HEK293 (cell line): ENCODE measurements at regions not wholly inside any gene's neighbourhood (a gene's known extent, or its start where the extent isn't known, plus 50 kb on each side); places are given as distances from the start of the nearest gene placed in this dataset.

Experiments
- CTCF ChIA-PET: fragments of 350-600 bp; formaldehyde crosslinking; extraction: SDS; loops from one replicate; lab custom pipeline; 2021; ENCODE audit warnings: antibody characterized with exemption; lab: Yijun Ruan, JAX
- POLR2A ChIA-PET: fragments of 300-600 bp; formaldehyde crosslinking; extraction: SDS; loops from one replicate; lab custom pipeline; 2020; ENCODE audit warnings: antibody characterized with exemption, inconsistent platforms; lab: Yijun Ruan, JAX
- H3K27ac ChIP-seq: fragments of 200-500 bp; sonication (Bioruptor generic); 2 replicates; pipeline ENCODE4 v1.5.1; 2014; ENCODE audit warnings: low read depth, low read length, control low read depth, inconsistent platforms; ENCODE audit errors: extremely low read depth
- H3K36me3 ChIP-seq, 2 experiments: fragments of 200-500 bp in 1 of 2; sonication (Bioruptor generic) in 1 of 2; 1 replicate in 1 of 2; 2 replicates in 1 of 2; pipeline ENCODE4 v1.5.1; 2014 to 2017; ENCODE audit warnings: inconsistent platforms in 2 of 2, low read length in 2 of 2; ENCODE audit not compliant: control insufficient read depth in 2 of 2, insufficient read depth in 1 of 2
- H3K4me1 ChIP-seq: fragments of 200-500 bp; sonication (Bioruptor generic); 2 replicates; pipeline ENCODE4 v1.5.1; 2014; ENCODE audit warnings: mild to moderate bottlenecking, low read length, inconsistent platforms; ENCODE audit not compliant: control insufficient read depth, insufficient read depth
- H3K4me3 ChIP-seq: 2 replicates; pipeline ENCODE4 v1.5.1; 2011; ENCODE audit warnings: low read depth, mild to moderate bottlenecking, control low read depth, low read length, moderate library complexity
- H3K9me3 ChIP-seq: fragments of 200-500 bp; sonication (Bioruptor generic); 2 replicates; pipeline ENCODE4 v1.5.1; 2014; ENCODE audit warnings: low read depth, low read length, inconsistent platforms; ENCODE audit not compliant: control insufficient read depth, insufficient read depth
- GLIS1 ChIP-seq: fragments of 450-650 bp; formaldehyde crosslinking; IDR thresholded peaks from 2 replicates; pipeline ENCODE4 v1.5.1; 2016; ENCODE audit warnings: missing biosample characterization, missing genetic modification characterization
- GLIS2 ChIP-seq: fragments of 450-650 bp; formaldehyde crosslinking; IDR thresholded peaks from 2 replicates; pipeline ENCODE4 v1.5.1; 2016; ENCODE audit warnings: missing biosample characterization, missing genetic modification characterization
- KLF1 ChIP-seq: fragments of 450-650 bp; formaldehyde crosslinking; IDR thresholded peaks from 2 replicates; pipeline ENCODE4 v1.5.1; 2016; ENCODE audit warnings: missing biosample characterization, missing genetic modification characterization
- KLF17 ChIP-seq: fragments of 450-650 bp; formaldehyde crosslinking; IDR thresholded peaks from 2 replicates; pipeline ENCODE4 v1.5.1; 2016; ENCODE audit warnings: missing biosample characterization, missing genetic modification characterization
- TRIM28 ChIP-seq: IDR thresholded peaks from 2 replicates; pipeline ENCODE4 v1.6.1; 2011; ENCODE audit warnings: low read length, control low read depth, borderline replicate concordance
- ZNF132 ChIP-seq: fragments of 450-650 bp; formaldehyde crosslinking; IDR thresholded peaks from 2 replicates; pipeline ENCODE4 v1.5.1; 2017; ENCODE audit warnings: missing biosample characterization, missing genetic modification characterization, borderline replicate concordance
- ZNF138 ChIP-seq: fragments of 450-650 bp; formaldehyde crosslinking; IDR thresholded peaks from 2 replicates; pipeline ENCODE4 v1.5.1; 2016; ENCODE audit warnings: missing biosample characterization, missing genetic modification characterization, borderline replicate concordance
- ZNF19 ChIP-seq: fragments of 450-650 bp; formaldehyde crosslinking; IDR thresholded peaks from 2 replicates; pipeline ENCODE4; 2016; ENCODE audit warnings: missing biosample characterization, missing genetic modification characterization, low read depth
- ZNF24 ChIP-seq: fragments of 450-650 bp; formaldehyde crosslinking; IDR thresholded peaks from 2 replicates; pipeline ENCODE4 v1.5.1; 2016; ENCODE audit warnings: missing biosample characterization, missing genetic modification characterization
- ZNF280C ChIP-seq: fragments of 450-650 bp; formaldehyde crosslinking; IDR thresholded peaks from 2 replicates; pipeline ENCODE4 v1.5.1; 2016; ENCODE audit warnings: missing biosample characterization, missing genetic modification characterization
- ZNF341 ChIP-seq: fragments of 450-650 bp; formaldehyde crosslinking; IDR thresholded peaks from 2 replicates; pipeline ENCODE4; 2016; ENCODE audit warnings: low read depth, missing biosample characterization, missing genetic modification characterization
- ZNF449 ChIP-seq: fragments of 450-650 bp; formaldehyde crosslinking; IDR thresholded peaks from 2 replicates; pipeline ENCODE4 v1.5.1; 2017; ENCODE audit warnings: missing biosample characterization, mild to moderate bottlenecking, missing genetic modification characterization, moderate library complexity
- ZNF514 ChIP-seq: fragments of 450-650 bp; formaldehyde crosslinking; IDR thresholded peaks from 2 replicates; pipeline ENCODE4 v1.5.1; 2016; ENCODE audit warnings: missing biosample characterization, missing genetic modification characterization
- ZNF571 ChIP-seq: fragments of 450-650 bp; formaldehyde crosslinking; IDR thresholded peaks from 2 replicates; pipeline ENCODE4 v1.5.0; 2017; ENCODE audit warnings: missing biosample characterization, missing genetic modification characterization
- ZNF621 ChIP-seq: fragments of 450-650 bp; formaldehyde crosslinking; IDR thresholded peaks from 2 replicates; pipeline ENCODE4 v1.5.1; 2017; ENCODE audit warnings: missing biosample characterization, missing genetic modification characterization
- ZNF626 ChIP-seq: fragments of 450-650 bp; sonication (Bioruptor Pico); formaldehyde crosslinking; IDR thresholded peaks from 2 replicates; pipeline ENCODE4 v1.5.1; 2018; ENCODE audit warnings: missing biosample characterization, missing genetic modification characterization, inconsistent platforms
- ZNF660 ChIP-seq: fragments of 450-650 bp; IDR thresholded peaks from 2 replicates; pipeline ENCODE4 v1.5.1; 2018; ENCODE audit warnings: missing biosample characterization, mild to moderate bottlenecking, missing genetic modification characterization
- ZXDB ChIP-seq: fragments of 450-650 bp; formaldehyde crosslinking; IDR thresholded peaks from 2 replicates; pipeline ENCODE4 v1.5.1; 2016; ENCODE audit warnings: missing biosample characterization, missing genetic modification characterization
- TF ChIP-seq, protein P1 (sequence below): fragments of 450-650 bp; formaldehyde crosslinking; IDR thresholded peaks from 2 replicates; pipeline ENCODE4 v1.5.1; 2016; ENCODE audit warnings: missing biosample characterization, missing genetic modification characterization
- TF ChIP-seq, protein P2 (sequence below): fragments of 450-650 bp; formaldehyde crosslinking; IDR thresholded peaks from 2 replicates; pipeline ENCODE4; 2016; ENCODE audit warnings: missing biosample characterization, missing genetic modification characterization

DNA sequence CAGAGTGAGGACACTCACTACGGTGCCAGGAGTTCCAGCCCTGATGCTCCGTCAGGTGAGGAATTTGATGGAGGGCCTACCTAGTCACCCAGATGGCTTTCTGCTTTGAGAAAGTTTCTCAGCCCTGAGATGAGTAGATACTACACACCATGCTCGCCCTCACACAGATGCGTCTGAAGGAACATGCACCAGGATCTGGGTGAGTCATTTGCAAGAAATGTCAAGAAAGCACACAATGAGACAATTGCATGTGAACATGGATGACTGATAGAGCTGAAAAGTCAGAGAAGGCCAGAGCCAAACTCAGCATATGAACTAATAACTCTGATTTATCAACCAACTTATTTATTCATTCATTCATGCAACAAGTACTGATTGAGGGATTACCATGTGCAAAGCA lies 483.9 kb downstream of the OMA1 start:
- POLR2A ChIA-PET = no interaction called here
- Histone ChIP-seq H3K4me1 (no peaks in the 10 kb centered on the region), H3K36me3 (no peaks in the 10 kb centered on the region), H3K4me3 (no peak overlapping the region), H3K9me3 (no peaks in the 10 kb centered on the region), H3K27ac (no peak overlapping the region)
- TF ChIP-seq GLIS1 (tag by site-specific recombination) = no peak
- TF ChIP-seq ZNF24 (tag by site-specific recombination) = no peak
- no peak for TF ChIP-seq ZNF341 (tag by site-specific recombination)
- TF ChIP-seq KLF17 (tag by site-specific recombination) = no peak
- TF ChIP-seq KLF1 (tag by site-specific recombination) = no peak
- no peak for TF ChIP-seq ZNF660 (tag by site-specific recombination)
- no peak for TF ChIP-seq GLIS2 (tag by site-specific recombination)
- CTCF ChIA-PET = interaction anchor here (0.6 kb wide), 1 partner anchor 158 kb away, joined by 3 read pairs; no protein-coding TSS in a partner anchor

GRCh38 chr1:58060559-58061170 lies 485.9 kb downstream of the OMA1 start:
- TF ChIP-seq TRIM28 = no peak
- TF ChIP-seq, protein P1, sequence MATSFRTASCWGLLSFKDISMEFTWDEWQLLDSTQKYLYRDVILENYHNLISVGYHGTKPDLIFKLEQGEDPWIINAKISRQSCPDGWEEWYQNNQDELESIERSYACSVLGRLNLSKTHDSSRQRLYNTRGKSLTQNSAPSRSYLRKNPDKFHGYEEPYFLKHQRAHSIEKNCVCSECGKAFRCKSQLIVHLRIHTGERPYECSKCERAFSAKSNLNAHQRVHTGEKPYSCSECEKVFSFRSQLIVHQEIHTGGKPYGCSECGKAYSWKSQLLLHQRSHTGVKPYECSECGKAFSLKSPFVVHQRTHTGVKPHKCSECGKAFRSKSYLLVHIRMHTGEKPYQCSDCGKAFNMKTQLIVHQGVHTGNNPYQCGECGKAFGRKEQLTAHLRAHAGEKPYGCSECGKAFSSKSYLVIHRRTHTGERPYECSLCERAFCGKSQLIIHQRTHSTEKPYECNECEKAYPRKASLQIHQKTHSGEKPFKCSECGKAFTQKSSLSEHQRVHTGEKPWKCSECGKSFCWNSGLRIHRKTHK = no peak
- no peak for TF ChIP-seq ZNF626 (tag by site-specific recombination)
- no peak for TF ChIP-seq ZNF132 (tag by site-specific recombination)
- TF ChIP-seq ZXDB (tag by site-specific recombination) = no peak
- no peak for TF ChIP-seq ZNF280C (tag by site-specific recombination)
- TF ChIP-seq ZNF138 = no peak
- TF ChIP-seq ZNF621 (tag by site-specific recombination) = no peak
- TF ChIP-seq ZNF571 (tag by site-specific recombination) = no peak
- TF ChIP-seq, protein P2, sequence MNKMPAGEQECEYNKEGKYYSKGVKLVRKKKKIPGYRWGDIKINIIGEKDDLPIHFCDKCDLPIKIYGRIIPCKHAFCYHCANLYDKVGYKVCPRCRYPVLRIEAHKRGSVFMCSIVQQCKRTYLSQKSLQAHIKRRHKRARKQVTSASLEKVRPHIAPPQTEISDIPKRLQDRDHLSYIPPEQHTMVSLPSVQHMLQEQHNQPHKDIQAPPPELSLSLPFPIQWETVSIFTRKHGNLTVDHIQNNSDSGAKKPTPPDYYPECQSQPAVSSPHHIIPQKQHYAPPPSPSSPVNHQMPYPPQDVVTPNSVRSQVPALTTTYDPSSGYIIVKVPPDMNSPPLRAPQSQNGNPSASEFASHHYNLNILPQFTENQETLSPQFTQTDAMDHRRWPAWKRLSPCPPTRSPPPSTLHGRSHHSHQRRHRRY (tag by site-specific recombination) = no peak
- no peak for TF ChIP-seq ZNF449
- no peak for TF ChIP-seq KLF1 (tag by site-specific recombination)
- TF ChIP-seq ZNF514 = no peak
- TF ChIP-seq ZNF19 (tag by site-specific recombination) = no peak
- POLR2A ChIA-PET = no interaction called here
- H3K9me3 ChIP-seq = no peaks in the 10 kb centered on the region
- no peaks in the 10 kb centered on the region for H3K4me1 ChIP-seq
- H3K36me3 ChIP-seq = no peaks in the 10 kb centered on the region
- no peak overlapping the region for H3K27ac ChIP-seq
- no peak overlapping the region for H3K4me3 ChIP-seq
- CTCF ChIA-PET = no interaction called here
